ENCODE measurements at regions not wholly inside any gene's neighbourhood (a gene's known extent, or its start where the extent isn't known, plus 50 kb on each side); places are given as distances from the start of the nearest gene placed in this dataset.

DNA sequence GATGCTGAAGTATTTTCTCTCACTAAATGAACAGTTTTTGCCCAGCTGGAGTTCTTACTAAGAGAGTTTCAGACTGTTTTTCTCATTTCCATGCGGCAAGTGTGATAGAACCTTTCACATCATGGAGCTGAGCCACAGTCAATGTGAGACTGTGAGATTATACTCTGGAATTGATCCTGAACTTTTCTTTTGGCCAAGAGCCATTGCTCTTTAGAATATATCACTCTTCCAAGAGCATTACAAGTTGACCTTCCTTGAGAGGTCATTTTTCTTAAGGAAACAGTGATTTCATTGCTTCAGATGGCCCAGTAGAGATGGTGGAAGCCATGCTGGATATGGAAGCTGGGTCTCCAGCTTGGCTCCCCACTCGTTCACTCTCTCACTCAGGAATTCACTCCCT, 212.9 kb upstream of the UMPS start:
- no peak for TF ChIP-seq POLR2AphosphoS5 (IDR thresholded peaks at IDR 0.05; ENCODE audit: low read depth)
- TF ChIP-seq, protein P1, sequence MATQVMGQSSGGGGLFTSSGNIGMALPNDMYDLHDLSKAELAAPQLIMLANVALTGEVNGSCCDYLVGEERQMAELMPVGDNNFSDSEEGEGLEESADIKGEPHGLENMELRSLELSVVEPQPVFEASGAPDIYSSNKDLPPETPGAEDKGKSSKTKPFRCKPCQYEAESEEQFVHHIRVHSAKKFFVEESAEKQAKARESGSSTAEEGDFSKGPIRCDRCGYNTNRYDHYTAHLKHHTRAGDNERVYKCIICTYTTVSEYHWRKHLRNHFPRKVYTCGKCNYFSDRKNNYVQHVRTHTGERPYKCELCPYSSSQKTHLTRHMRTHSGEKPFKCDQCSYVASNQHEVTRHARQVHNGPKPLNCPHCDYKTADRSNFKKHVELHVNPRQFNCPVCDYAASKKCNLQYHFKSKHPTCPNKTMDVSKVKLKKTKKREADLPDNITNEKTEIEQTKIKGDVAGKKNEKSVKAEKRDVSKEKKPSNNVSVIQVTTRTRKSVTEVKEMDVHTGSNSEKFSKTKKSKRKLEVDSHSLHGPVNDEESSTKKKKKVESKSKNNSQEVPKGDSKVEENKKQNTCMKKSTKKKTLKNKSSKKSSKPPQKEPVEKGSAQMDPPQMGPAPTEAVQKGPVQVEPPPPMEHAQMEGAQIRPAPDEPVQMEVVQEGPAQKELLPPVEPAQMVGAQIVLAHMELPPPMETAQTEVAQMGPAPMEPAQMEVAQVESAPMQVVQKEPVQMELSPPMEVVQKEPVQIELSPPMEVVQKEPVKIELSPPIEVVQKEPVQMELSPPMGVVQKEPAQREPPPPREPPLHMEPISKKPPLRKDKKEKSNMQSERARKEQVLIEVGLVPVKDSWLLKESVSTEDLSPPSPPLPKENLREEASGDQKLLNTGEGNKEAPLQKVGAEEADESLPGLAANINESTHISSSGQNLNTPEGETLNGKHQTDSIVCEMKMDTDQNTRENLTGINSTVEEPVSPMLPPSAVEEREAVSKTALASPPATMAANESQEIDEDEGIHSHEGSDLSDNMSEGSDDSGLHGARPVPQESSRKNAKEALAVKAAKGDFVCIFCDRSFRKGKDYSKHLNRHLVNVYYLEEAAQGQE (IDR thresholded peaks at IDR 0.05; ENCODE audit: insufficient replicate concordance, low read depth), result no peak
- TF ChIP-seq, protein P2, sequence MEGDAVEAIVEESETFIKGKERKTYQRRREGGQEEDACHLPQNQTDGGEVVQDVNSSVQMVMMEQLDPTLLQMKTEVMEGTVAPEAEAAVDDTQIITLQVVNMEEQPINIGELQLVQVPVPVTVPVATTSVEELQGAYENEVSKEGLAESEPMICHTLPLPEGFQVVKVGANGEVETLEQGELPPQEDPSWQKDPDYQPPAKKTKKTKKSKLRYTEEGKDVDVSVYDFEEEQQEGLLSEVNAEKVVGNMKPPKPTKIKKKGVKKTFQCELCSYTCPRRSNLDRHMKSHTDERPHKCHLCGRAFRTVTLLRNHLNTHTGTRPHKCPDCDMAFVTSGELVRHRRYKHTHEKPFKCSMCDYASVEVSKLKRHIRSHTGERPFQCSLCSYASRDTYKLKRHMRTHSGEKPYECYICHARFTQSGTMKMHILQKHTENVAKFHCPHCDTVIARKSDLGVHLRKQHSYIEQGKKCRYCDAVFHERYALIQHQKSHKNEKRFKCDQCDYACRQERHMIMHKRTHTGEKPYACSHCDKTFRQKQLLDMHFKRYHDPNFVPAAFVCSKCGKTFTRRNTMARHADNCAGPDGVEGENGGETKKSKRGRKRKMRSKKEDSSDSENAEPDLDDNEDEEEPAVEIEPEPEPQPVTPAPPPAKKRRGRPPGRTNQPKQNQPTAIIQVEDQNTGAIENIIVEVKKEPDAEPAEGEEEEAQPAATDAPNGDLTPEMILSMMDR (IDR thresholded peaks at IDR 0.05; ENCODE audit: insufficient read depth, low read length), result no peak

DNA sequence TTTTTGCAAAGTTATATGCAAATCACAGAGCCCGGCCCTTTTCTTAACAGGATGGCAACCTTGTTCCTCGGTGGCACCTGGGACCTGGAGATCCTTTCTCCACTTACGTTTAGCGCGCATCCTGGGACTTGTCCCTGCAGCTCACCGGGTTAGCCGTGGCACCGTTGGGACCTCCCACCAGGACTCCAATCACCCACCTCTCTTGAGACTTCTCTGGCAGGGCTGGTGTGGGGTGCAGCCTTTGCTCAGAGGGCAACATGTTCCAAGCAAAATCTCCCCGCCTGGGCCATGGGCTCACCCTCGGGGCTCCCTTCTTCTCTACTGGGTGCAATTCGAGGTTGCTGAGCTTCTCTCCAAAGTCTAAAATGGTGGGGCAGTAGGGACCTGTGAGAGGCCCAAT, 211.9 kb upstream of the UMPS start:
- TF ChIP-seq, protein P1 (IDR thresholded peaks at IDR 0.05; ENCODE audit: insufficient replicate concordance, low read depth), result no peak
- TF ChIP-seq GABPA (IDR thresholded peaks at IDR 0.05; ENCODE audit: low read depth) (no peak), SPI1 (IDR thresholded peaks at IDR 0.05; ENCODE audit: borderline replicate concordance, low read depth) (no peak), POLR2AphosphoS5 (IDR thresholded peaks at IDR 0.05; ENCODE audit: low read depth) (no peak)
- TF ChIP-seq, protein P2 (IDR thresholded peaks at IDR 0.05; ENCODE audit: insufficient read depth, low read length), result no peak
- Histone ChIP-seq H3K4me3 (replicated peaks; ENCODE audit: insufficient read depth, low read length) (no peak overlapping the region), H3K27ac (replicated peaks) (no peak overlapping the region), H3K27me3 (ENCODE audit: insufficient read depth, poor library complexity, severe bottlenecking) (no peaks in the 10 kb centered on the region)
- DNase-seq (ENCODE audit: low read depth in 1 of 2, low spot score in 1 of 2), result no peak

More for the DNA sequence above, 212.9 kb upstream of the UMPS start:
- no peaks in the 10 kb centered on the region for H3K27me3 ChIP-seq (ENCODE audit: insufficient read depth, poor library complexity, severe bottlenecking)
- H3K27ac ChIP-seq (replicated peaks), result no peak overlapping the region
- no peak overlapping the region for H3K4me3 ChIP-seq (replicated peaks; ENCODE audit: insufficient read depth, low read length)
- DNase-seq (ENCODE audit: low read depth in 1 of 2, low spot score in 1 of 2), result no peak

DNA sequence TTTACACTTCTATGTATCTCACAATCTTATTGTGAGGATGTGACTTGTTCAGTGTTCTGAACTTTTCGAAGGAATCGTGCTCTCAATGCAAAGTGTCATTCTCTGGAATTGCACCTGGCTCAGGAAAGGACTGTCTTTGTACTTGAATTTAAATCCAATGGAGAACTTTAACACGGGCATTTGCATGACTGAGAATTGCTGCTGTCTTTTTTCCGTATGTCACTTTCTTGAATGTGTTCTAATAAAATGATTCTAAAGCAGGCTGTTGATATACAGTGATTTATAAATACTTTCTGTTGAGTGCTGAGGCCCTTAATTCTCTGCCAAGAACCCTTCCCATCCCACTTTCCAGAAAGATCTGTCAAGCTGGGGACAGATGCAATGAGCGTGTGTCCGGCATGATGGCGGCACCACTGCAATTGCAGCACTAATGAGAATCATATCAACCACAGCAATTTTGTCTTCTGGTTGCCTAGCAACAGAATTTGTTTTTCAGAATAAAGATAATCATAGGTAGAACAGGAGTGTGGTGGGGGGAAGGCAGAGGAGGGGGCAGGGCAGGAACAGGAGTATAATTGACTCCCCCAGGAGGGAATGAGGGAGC, 210.6 kb upstream of the UMPS start:
- Histone ChIP-seq H3K27ac (replicated peaks) (no peak overlapping the region), H3K4me3 (replicated peaks; ENCODE audit: insufficient read depth, low read length) (no peak overlapping the region), H3K27me3 (ENCODE audit: insufficient read depth, poor library complexity, severe bottlenecking) (no peaks in the 10 kb centered on the region)
- no peak for DNase-seq (ENCODE audit: low read depth in 1 of 2, low spot score in 1 of 2)
- TF ChIP-seq, protein P2 (IDR thresholded peaks at IDR 0.05; ENCODE audit: insufficient read depth, low read length), result no peak
- TF ChIP-seq SPI1 (IDR thresholded peaks at IDR 0.05; ENCODE audit: borderline replicate concordance, low read depth), result no peak
- TF ChIP-seq GABPA (IDR thresholded peaks at IDR 0.05; ENCODE audit: low read depth), result no peak
- no peak for TF ChIP-seq POLR2AphosphoS5 (IDR thresholded peaks at IDR 0.05; ENCODE audit: low read depth)
- TF ChIP-seq, protein P1 (IDR thresholded peaks at IDR 0.05; ENCODE audit: insufficient replicate concordance, low read depth), result no peak
